Peyer's patch (tissue), 4 donors: ENCODE measurements at regions not wholly inside any gene's neighbourhood (a gene's known extent, or its start where the extent isn't known, plus 50 kb on each side); places are given as distances from the start of the nearest gene placed in this dataset.

Source experiments
- POLR2A ChIP-seq, 2 donors: fragments of 450-650 bp; IDR thresholded peaks; one replicate each; pipeline ENCODE4 v1.5.1; 2017; ENCODE audit warnings: antibody characterized with exemption in 2 of 2, mild to moderate bottlenecking in 2 of 2, moderate library complexity in 2 of 2
- TF ChIP-seq, protein P1 (sequence below), 6 experiments: fragments of 450-650 bp in 4 of 6; fragments of 200-600 bp in 2 of 6; sonication (generic) in 1 of 6; IDR thresholded peaks; one replicate each; pipeline ENCODE4 v1.5.1; 2017 to 2019; ENCODE audit warnings: antibody characterized with exemption in 6 of 6, mild to moderate bottlenecking in 3 of 6, moderate library complexity in 1 of 6

DNA sequence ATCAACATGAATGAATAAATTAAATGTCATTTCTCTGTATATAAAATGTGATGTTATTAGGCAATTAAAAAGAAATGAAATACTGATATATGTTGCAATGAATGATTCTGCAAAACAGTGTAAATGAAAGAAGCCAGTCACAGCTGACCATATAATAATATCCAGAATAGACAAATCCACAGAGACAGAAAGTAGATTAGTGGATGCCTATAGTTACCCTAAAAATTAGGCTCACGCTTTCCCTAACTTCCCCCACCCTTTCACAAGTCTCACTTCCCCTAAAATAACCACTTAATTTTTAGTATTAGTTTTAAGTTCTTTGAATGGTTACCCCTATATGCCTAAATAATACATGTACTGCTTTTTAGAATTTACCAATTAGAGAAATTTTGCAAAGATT, 348.9 kb upstream of the FAR2 start:
- TF ChIP-seq, protein P1, sequence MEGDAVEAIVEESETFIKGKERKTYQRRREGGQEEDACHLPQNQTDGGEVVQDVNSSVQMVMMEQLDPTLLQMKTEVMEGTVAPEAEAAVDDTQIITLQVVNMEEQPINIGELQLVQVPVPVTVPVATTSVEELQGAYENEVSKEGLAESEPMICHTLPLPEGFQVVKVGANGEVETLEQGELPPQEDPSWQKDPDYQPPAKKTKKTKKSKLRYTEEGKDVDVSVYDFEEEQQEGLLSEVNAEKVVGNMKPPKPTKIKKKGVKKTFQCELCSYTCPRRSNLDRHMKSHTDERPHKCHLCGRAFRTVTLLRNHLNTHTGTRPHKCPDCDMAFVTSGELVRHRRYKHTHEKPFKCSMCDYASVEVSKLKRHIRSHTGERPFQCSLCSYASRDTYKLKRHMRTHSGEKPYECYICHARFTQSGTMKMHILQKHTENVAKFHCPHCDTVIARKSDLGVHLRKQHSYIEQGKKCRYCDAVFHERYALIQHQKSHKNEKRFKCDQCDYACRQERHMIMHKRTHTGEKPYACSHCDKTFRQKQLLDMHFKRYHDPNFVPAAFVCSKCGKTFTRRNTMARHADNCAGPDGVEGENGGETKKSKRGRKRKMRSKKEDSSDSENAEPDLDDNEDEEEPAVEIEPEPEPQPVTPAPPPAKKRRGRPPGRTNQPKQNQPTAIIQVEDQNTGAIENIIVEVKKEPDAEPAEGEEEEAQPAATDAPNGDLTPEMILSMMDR (IDR thresholded peaks at IDR 0.05): no peak
- no peak for TF ChIP-seq POLR2A (IDR thresholded peaks at IDR 0.05)
